Esophagus (tissue), 2 donors: ENCODE measurements at regions not wholly inside any gene's neighbourhood (a gene's known extent, or its start where the extent isn't known, plus 50 kb on each side); places are given as distances from the start of the nearest gene placed in this dataset.

ENCODE experiments used
- H3K27ac ChIP-seq, 2 donors: one replicate each; pipeline ENCODE4 v1.5.1; 2013; ENCODE audit warnings: low read depth in 2 of 2, mild to moderate bottlenecking in 2 of 2, inconsistent platforms in 1 of 2, low read length in 1 of 2, moderate library complexity in 1 of 2
- H3K27me3 ChIP-seq, 2 donors: one replicate each; pipeline ENCODE4 v1.6.1; 2013; ENCODE audit warnings: low read length in 2 of 2, control low read depth in 1 of 2, mild to moderate bottlenecking in 1 of 2; ENCODE audit not compliant: insufficient read depth in 2 of 2, control insufficient read depth in 1 of 2
- H3K36me3 ChIP-seq, 2 donors: one replicate each; pipeline ENCODE4 v1.6.1; 2013; ENCODE audit warnings: low read length in 1 of 2; ENCODE audit not compliant: control insufficient read depth in 2 of 2, insufficient read depth in 2 of 2
- H3K4me1 ChIP-seq, 2 donors: one replicate each; pipeline ENCODE4 v1.6.1; 2013; ENCODE audit warnings: low read length in 1 of 2; ENCODE audit not compliant: control insufficient read depth in 2 of 2, insufficient read depth in 2 of 2
- H3K4me3 ChIP-seq, 2 donors: one replicate each; pipeline ENCODE4 v1.5.1; 2013; ENCODE audit warnings: low read length in 2 of 2, mild to moderate bottlenecking in 2 of 2, low read depth in 1 of 2, moderate library complexity in 1 of 2
- H3K9me3 ChIP-seq, 2 donors: one replicate each; pipeline ENCODE4 v1.6.1; 2013; ENCODE audit warnings: mild to moderate bottlenecking in 2 of 2, low read depth in 1 of 2, low read length in 1 of 2, moderate library complexity in 1 of 2; ENCODE audit not compliant: control insufficient read depth in 2 of 2, insufficient read depth in 1 of 2
- WGBS, 2 donors: extraction: QIAGEN DNeasy Blood & Tissue Kit; methylation state at CpG; one replicate each; pipeline ENCODE4 v1.1.7; 2013; 5-methylcytosine and 5-hydroxymethylcytosine counted together
- donor health status: healthy with polysubstance abuse.
- donor health status: Bipolar disorder and iron deficiency.

GRCh38 chr3:64909757-64910467, 222.1 kb upstream of the ADAMTS9 start:
- 87% methylated on average over 4 of the region's 4 CpGs for WGBS, 2 donors
- Histone ChIP-seq H3K27me3 (no peaks in the 10 kb centered on the region), H3K27ac (no peak overlapping the region), H3K4me3 (no peak overlapping the region), H3K9me3 (no peaks in the 10 kb centered on the region), H3K4me1 (no peaks in the 10 kb centered on the region), H3K36me3 (no peaks in the 10 kb centered on the region)

- H3K9me3 ChIP-seq, result no peaks in the 10 kb centered on the region
- H3K4me3 ChIP-seq, result no peak overlapping the region
- no peaks in the 10 kb centered on the region for H3K27me3 ChIP-seq
- no peaks in the 10 kb centered on the region for H3K4me1 ChIP-seq
- 81 to 88% methylated on average over 8 of the region's 8 CpGs for WGBS, 2 donors
- no peaks in the 10 kb centered on the region for H3K36me3 ChIP-seq
- H3K27ac ChIP-seq, result no peak overlapping the region
Observed at GRCh38 chr3:64909011-64909410, 221.2 kb upstream of the ADAMTS9 start.

DNA sequence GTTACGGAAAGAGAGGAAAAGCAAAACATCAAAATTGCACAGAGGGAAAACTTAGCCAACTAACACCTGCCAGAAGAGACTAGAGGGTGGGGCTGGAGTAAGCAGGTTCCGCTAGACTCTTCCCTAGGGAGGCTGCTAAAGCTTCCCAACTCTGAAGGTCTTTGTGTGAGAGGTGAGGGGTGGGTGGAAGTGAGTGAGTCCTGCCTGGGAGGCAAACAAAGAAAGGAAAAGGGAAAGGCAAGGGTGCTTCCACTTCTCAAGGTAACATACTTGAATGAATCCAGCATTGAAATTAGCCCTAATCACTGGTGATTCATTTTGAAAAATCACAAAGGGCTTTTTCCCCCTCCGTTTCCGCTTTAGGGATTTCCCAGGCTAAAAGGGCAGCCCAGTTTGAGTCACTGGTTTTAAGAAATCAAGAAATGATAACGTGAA, 220.5 kb upstream of the ADAMTS9 start:
- 26 to 34% methylated on average over 5 of the region's 5 CpGs for WGBS, 2 donors
- Histone ChIP-seq H3K27me3 (no peaks in the 10 kb centered on the region), H3K27ac (no peak overlapping the region)

DNA sequence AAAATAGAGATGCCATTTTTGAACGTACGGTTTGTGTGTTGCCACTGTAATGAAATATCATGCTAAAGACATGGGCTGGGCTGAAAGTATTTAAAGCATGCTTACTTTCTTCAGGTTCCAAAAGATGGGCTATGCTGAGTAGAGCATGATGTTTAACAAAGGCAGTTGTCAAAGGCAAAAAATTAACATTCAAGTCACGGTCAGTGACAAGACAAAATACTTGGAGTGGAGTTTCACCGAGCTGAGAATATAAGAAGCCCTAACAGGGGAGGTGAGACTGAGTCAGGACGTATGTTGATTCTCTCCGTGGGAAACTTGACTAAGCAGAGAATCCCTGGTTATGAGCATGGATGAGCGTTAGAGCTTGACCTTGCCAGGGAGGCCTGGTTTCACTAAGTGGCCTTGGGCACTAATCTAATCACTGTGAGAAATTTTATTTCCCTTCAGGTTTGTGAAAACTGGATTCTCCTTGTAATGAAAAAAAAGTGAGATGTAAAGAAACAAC, 218.2 kb upstream of the ADAMTS9 start:
- Histone ChIP-seq H3K4me1 (no peaks in the 10 kb centered on the region), H3K4me3 (no peak overlapping the region), H3K27me3 (no peaks in the 10 kb centered on the region), H3K36me3 (no peaks in the 10 kb centered on the region), H3K27ac (no peak overlapping the region), H3K9me3 (no peaks in the 10 kb centered on the region)
- WGBS, 2 donors, result 86% methylated on average over 7 of the region's 7 CpGs

More for the DNA sequence above, 220.5 kb upstream of the ADAMTS9 start:
- H3K4me3 ChIP-seq, result no peak overlapping the region
- no peaks in the 10 kb centered on the region for H3K36me3 ChIP-seq
- H3K9me3 ChIP-seq, result no peaks in the 10 kb centered on the region
- no peaks in the 10 kb centered on the region for H3K4me1 ChIP-seq

DNA sequence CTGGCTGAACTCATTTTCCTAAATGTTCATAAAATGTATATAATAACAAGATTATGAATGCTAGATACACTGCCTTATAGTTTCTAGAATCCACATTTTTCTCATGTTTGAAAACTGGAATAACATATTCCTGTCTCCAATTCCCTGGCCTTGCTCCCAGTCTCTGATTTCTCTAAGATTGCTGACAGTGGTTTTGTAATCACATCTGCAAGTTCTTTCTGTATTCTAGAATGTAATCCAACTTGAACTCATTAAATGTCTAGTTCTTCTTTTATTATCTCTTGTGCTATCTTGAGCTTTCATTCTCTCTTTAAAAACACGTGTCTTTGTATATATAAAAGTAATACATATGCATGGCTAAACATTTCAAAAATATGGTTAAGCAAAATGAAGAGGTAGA, 215.2 kb upstream of the ADAMTS9 start:
- Histone ChIP-seq H3K27ac (no peak overlapping the region), H3K4me3 (no peak overlapping the region), H3K9me3 (no peaks in the 10 kb centered on the region), H3K36me3 (no peaks in the 10 kb centered on the region), H3K4me1 (no peaks in the 10 kb centered on the region), H3K27me3 (no peaks in the 10 kb centered on the region)
- WGBS, 2 donors, result 25 to 42% methylated on average over 1 of the region's 1 CpG

- no peaks in the 10 kb centered on the region for H3K36me3 ChIP-seq
- no peaks in the 10 kb centered on the region for H3K4me1 ChIP-seq
- no peaks in the 10 kb centered on the region for H3K27me3 ChIP-seq
- H3K27ac ChIP-seq, result no peak overlapping the region
- H3K9me3 ChIP-seq, result no peaks in the 10 kb centered on the region
- WGBS, 2 donors, result 67 to 68% methylated on average over 3 of the region's 3 CpGs
- no peak overlapping the region for H3K4me3 ChIP-seq
Observed at GRCh38 chr3:64901986-64902516, 214.3 kb upstream of the ADAMTS9 start.

DNA sequence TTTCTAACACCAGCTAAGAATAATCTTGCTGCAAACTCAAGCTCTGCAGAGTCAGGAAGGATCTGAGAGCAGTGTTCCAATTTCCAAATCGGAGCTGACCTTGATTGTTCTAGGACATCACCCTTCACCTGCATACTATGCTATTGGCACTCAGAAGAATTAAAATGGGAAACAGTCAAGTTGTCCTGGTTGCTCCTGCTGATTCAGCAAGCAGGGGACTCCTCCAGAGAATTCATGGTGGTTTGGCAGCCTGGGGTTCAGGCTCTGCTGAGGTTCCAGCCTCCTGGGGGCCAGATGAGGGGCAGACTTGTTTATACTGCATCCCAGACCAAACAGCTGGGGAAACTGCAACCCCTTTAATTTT, 213.7 kb upstream of the ADAMTS9 start:
- Histone ChIP-seq H3K27me3 (no peaks in the 10 kb centered on the region), H3K36me3 (no peaks in the 10 kb centered on the region), H3K4me3 (no peak overlapping the region), H3K9me3 (no peaks in the 10 kb centered on the region), H3K27ac (no peak overlapping the region), H3K4me1 (no peaks in the 10 kb centered on the region)
- WGBS, 2 donors, result 46 to 52% methylated on average over 1 of the region's 1 CpG

GRCh38 chr3:64900617-64901521, 213.1 kb upstream of the ADAMTS9 start:
- 69 to 77% methylated on average over 5 of the region's 5 CpGs for WGBS, 2 donors
- no peak overlapping the region for H3K4me3 ChIP-seq
- no peaks in the 10 kb centered on the region for H3K36me3 ChIP-seq
- H3K27me3 ChIP-seq, result no peaks in the 10 kb centered on the region
- no peaks in the 10 kb centered on the region for H3K4me1 ChIP-seq
- H3K9me3 ChIP-seq, result no peaks in the 10 kb centered on the region
- H3K27ac ChIP-seq, result no peak overlapping the region

- Histone ChIP-seq H3K4me1 (no peaks in the 10 kb centered on the region), H3K4me3 (no peak overlapping the region), H3K36me3 (no peaks in the 10 kb centered on the region), H3K27ac (no peak overlapping the region), H3K27me3 (no peaks in the 10 kb centered on the region), H3K9me3 (no peaks in the 10 kb centered on the region)
- WGBS, 2 donors, result 31 to 42% methylated on average over 3 of the region's 3 CpGs
Observed at GRCh38 chr3:64900156-64900555, 212.4 kb upstream of the ADAMTS9 start.
